MCF 10A (cell line): ENCODE measurements at regions not wholly inside any gene's neighbourhood (a gene's known extent, or its start where the extent isn't known, plus 50 kb on each side); places are given as distances from the start of the nearest gene placed in this dataset.
A peak's percentile ranks its signal among the peaks of the same experiment; 100 is the strongest.

Experiments used
- BruUV-seq: library from RNA; stranded (reverse); fragments of 400-500 nt; replicated peaks from 2 replicates; lab custom pipeline; 2021; lab: Mats Ljungman, UMichigan
- CTCF ChIA-PET: fragments of 300-600 bp; sonication (Branson Sonifier 250); formaldehyde crosslinking; extraction: SDS; loops from one replicate; lab custom pipeline; 2021; ENCODE audit warnings: antibody characterized with exemption, inconsistent platforms; lab: Yijun Ruan, JAX
- POLR2A ChIA-PET: fragments of 300-600, 350-650 bp; sonication (Branson Sonifier 250); formaldehyde crosslinking; extraction: SDS; loops from one replicate; lab custom pipeline; 2020; ENCODE audit warnings: antibody characterized with exemption, inconsistent platforms; lab: Yijun Ruan, JAX
- DNase-seq: peaks from one replicate; pipeline ENCODE4 v3.0.0-alpha.2; 2018; ENCODE audit not compliant: unreplicated experiment
- H3K27ac Mint-ChIP-seq: one replicate; pipeline ENCODE4 v1.8.0; 2022; ENCODE audit warnings: mild to moderate bottlenecking, low read depth, mixed read lengths; ENCODE audit not compliant: unreplicated experiment
- H3K27me3 Mint-ChIP-seq: one replicate; pipeline ENCODE4 v1.8.0; 2022; ENCODE audit warnings: mixed read lengths; ENCODE audit not compliant: insufficient read depth, unreplicated experiment
- H3K36me3 Mint-ChIP-seq: one replicate; pipeline ENCODE4 v1.8.0; 2022; ENCODE audit warnings: mild to moderate bottlenecking, moderate library complexity, mixed read lengths; ENCODE audit not compliant: insufficient read depth, unreplicated experiment
- H3K4me1 Mint-ChIP-seq: one replicate; pipeline ENCODE4 v1.8.0; 2022; ENCODE audit warnings: mixed read lengths; ENCODE audit not compliant: insufficient read depth, unreplicated experiment
- H3K4me3 Mint-ChIP-seq: one replicate; pipeline ENCODE4 v1.8.0; 2022; ENCODE audit warnings: mild to moderate bottlenecking, moderate library complexity, mixed read lengths; ENCODE audit not compliant: unreplicated experiment
- H3K9me3 Mint-ChIP-seq: one replicate; pipeline ENCODE4 v1.8.0; 2022; ENCODE audit warnings: mixed read lengths; ENCODE audit not compliant: unreplicated experiment
- CTCF ChIP-seq: fragments of 200-600 bp; IDR thresholded peaks from one replicate; pipeline ENCODE4 v1.8.0; 2022; ENCODE audit warnings: antibody characterized with exemption, mild to moderate bottlenecking; ENCODE audit not compliant: unreplicated experiment
- intact Hi-C: fragments of 100-400 bp; cut with micrococcal nuclease; formaldehyde crosslinking; loops from 2 replicates; pipeline ENCODE4 v1.14.1; 2022

- Mint-ChIP-seq H3K4me3 (no peak overlapping the region), H3K27ac (no peak overlapping the region), H3K27me3 (no peaks in the 10 kb centered on the region), H3K9me3 (no peaks in the 10 kb centered on the region), H3K36me3 (no peaks in the 10 kb centered on the region), H3K4me1 (no peaks in the 10 kb centered on the region)
- BruUV-seq: no TSS peak
- DNase-seq: no peak
- TF ChIP-seq CTCF: no peak
- intact Hi-C loops: loop anchor here (10.0 kb wide), 1 partner anchor 233 kb away; no protein-coding TSS in a partner anchor
- ChIA-PET POLR2A (interaction anchor here (0.6 to 1.0 kb wide), 3 partner anchors 112 to 255 kb away, joined by 3 to 4 read pairs (median 3); no protein-coding TSS in a partner anchor), CTCF (interaction anchor here (0.7 to 1.2 kb wide), 2 partner anchors 65 to 230 kb away, joined by 3 to 4 read pairs; no protein-coding TSS in a partner anchor)
Observed at GRCh38 chr13:44137466-44137865, 236.2 kb upstream of the SERP2 start.

GRCh38 chr13:44140146-44140545, 233.5 kb upstream of the SERP2 start:
- Mint-ChIP-seq H3K9me3 (no peaks in the 10 kb centered on the region), H3K4me1 (peaks cover 14% of the 10 kb centered on the region), H3K4me3 (no peak overlapping the region), H3K27me3 (no peaks in the 10 kb centered on the region), H3K27ac (no peak overlapping the region), H3K36me3 (no peaks in the 10 kb centered on the region)
- DNase-seq: no peak
- ChIA-PET POLR2A (interaction anchor here (0.7 to 6.9 kb wide), 7 partner anchors 20 to 295 kb away, joined by 3 to 110 read pairs (median 6); no protein-coding TSS in a partner anchor), CTCF (interaction anchor here (0.6 to 1.3 kb wide), 2 partner anchors 232 to 895 kb away, joined by 3 to 4 read pairs; no protein-coding TSS in a partner anchor)
- intact Hi-C loops: no loop called here
- TF ChIP-seq CTCF: no peak
- no TSS peak for BruUV-seq

- H3K4me1 Mint-ChIP-seq: peaks cover 14% of the 10 kb centered on the region
- peak overlapping the region; percentile 100 for H3K27ac Mint-ChIP-seq
- H3K9me3 Mint-ChIP-seq: peaks cover under 1% of the 10 kb centered on the region
- H3K36me3 Mint-ChIP-seq: no peaks in the 10 kb centered on the region
- peak overlapping the region; percentile 91 for H3K4me3 Mint-ChIP-seq
- TSS peak; percentile 87 for BruUV-seq
- intact Hi-C loops: loop anchor here (1.0 kb wide), 1 partner anchor 91 kb away; no protein-coding TSS in a partner anchor
- H3K27me3 Mint-ChIP-seq: no peaks in the 10 kb centered on the region
- DNase-seq: no peak
- ChIA-PET POLR2A (interaction anchor here (0.6 to 6.9 kb wide), 29 partner anchors 11 to 1086 kb away, joined by 3 to 110 read pairs (median 4); no protein-coding TSS in a partner anchor), CTCF (interaction anchor here (0.7 to 1.4 kb wide), 4 partner anchors 12 to 233 kb away, joined by 3 to 6 read pairs (median 4); no protein-coding TSS in a partner anchor)
- no peak for TF ChIP-seq CTCF
Observed at GRCh38 chr13:44140888-44141724, 232.5 kb upstream of the SERP2 start.
